ENCODE measurements at regions not wholly inside any gene's neighbourhood (a gene's known extent, or its start where the extent isn't known, plus 50 kb on each side); places are given as distances from the start of the nearest gene placed in this dataset.
A peak's percentile ranks its signal among the peaks of the same experiment; 100 is the strongest.
"Not testable (repeated sequence)": the region's sequence is repeated elsewhere in the genome, so short reads cannot be mapped to it uniquely, and the experiment has no call there.

DNA sequence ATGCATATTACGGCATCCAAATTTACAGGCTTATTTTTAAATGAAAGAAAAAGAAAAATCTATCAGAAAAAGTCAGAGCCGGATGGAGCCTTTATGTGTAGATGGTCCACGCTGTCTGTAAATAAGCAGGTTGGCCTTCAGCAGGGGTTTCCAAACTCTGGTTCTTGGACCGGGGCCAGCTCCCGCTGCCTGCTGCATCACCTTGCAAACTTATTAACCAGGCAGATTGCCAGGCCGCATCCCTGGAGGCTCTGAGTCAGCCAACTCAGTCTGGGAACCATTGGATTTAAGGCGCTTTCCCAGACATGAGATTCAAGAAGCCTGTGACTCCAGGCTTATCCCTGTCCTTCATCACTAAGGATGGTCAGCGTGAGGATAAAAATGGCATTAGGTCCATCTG lies 212.4 kb downstream of the OPA1 start:
- DNase-seq = peak; percentile 71

GRCh38 chr3:193808317-193808716 lies 215.3 kb downstream of the OPA1 start:
- DNase-seq = no peak

DNA sequence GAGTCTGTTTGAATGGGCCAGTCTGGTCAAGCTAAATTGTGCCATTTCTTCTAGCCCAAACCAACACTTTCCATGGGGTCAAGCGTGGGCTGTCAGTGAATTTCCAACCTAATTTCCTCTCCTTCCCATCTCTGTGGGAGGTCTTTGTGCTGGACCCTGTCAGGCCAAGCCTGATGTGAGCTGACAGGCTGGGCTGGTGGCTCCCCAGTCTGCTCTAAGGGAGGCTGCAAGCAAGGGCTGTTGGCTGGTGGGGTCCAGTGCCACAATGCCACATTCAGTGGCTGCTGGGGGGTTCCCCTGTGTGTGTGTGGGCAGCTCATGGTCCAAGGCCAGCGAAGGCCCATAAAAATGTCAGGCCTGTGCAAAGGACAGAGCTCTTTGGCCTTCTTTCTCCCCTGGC lies 216.1 kb downstream of the OPA1 start:
- no peak for DNase-seq

DNA sequence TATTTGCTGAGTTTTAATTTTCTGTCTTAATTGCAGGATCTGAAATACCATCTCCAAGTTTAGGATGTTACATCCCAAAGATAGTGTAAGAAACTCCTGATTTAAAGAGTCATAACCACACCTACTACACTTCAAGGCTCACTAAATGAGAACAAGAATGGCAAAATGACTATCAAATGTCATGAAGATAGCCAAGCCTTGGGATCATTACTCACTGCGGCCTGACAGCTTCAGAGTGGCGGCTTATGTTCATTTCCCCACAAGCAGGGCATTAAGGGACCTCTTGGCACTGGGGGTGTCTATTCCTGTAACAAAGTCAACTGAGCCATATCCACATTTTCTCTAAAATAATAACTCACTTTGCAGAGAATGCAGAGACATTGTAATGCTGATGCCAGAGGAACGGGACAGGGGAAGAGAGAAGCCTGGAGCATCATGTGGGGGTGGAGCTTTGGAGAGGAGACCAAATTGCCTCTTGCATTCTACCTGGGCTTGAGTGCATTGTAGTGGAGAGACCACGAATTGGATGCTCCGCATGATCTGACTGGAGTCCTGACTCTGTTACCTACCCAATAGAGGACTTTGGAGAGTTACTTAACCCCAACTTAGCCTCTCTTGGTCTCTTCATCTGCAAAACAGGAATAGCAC lies 219.2 kb downstream of the OPA1 start:
- no peak for DNase-seq

GRCh38 chr3:193812791-193813500 lies 219.9 kb downstream of the OPA1 start:
- no peak for DNase-seq

GRCh38 chr3:193813501-193813830 lies 220.5 kb downstream of the OPA1 start:
- DNase-seq = no peak

- DNase-seq = no peak
Measured at GRCh38 chr3:193814166-193814892, 221.3 kb downstream of the OPA1 start.

GRCh38 chr3:193815246-193816027 lies 222.4 kb downstream of the OPA1 start:
- no peak for DNase-seq

DNA sequence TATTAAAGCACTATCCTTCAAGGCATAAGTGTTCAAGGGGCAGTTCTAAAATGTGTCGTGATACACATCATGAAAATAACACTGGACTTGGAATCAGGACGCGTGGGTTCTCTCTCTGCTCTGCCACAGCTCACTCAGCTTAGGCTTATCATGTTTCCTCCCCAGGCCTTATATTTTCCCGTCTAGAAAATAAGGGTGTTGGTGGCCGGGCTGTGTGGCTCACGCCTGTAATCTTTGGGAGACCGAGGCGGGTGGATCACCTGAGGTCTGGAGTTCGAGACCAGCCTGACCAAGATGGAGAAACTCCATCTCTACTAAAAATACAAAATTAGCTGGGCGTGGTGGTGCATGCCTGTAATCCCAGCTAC lies 223.0 kb downstream of the OPA1 start:
- no peak for DNase-seq

DNA sequence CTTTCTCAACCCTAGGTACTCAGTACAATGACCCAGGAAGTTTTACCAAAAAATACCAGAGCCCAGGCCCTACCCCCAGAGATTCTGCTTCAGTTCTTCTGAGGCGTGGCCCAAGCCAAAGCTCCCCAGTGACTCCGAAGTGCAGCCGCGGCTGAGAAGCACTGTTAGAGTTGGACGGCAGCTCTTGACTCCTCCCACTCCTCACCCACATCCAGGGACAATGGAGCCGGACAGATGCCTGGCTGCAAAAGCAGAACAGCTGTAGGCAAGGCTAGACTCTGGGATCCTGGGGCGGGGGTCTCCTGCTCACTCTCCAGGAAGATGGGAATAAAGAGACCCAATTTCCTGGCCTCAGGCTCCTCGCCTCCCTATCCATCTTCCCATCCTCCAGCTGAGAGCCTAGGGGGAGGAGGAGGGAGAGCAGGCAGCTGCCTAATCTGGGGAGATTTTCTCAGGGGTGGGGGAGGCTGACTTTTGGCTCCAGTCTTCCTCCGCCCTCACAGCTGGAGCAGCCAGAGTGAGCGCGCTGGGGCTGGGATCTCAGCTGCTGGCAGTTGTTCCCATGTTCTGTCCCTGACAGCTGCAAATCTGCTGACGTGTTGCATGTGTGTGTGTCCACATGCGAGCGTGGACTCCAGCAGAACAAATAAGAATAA lies 223.8 kb downstream of the OPA1 start:
- DNase-seq = peak; percentile 66

DNA sequence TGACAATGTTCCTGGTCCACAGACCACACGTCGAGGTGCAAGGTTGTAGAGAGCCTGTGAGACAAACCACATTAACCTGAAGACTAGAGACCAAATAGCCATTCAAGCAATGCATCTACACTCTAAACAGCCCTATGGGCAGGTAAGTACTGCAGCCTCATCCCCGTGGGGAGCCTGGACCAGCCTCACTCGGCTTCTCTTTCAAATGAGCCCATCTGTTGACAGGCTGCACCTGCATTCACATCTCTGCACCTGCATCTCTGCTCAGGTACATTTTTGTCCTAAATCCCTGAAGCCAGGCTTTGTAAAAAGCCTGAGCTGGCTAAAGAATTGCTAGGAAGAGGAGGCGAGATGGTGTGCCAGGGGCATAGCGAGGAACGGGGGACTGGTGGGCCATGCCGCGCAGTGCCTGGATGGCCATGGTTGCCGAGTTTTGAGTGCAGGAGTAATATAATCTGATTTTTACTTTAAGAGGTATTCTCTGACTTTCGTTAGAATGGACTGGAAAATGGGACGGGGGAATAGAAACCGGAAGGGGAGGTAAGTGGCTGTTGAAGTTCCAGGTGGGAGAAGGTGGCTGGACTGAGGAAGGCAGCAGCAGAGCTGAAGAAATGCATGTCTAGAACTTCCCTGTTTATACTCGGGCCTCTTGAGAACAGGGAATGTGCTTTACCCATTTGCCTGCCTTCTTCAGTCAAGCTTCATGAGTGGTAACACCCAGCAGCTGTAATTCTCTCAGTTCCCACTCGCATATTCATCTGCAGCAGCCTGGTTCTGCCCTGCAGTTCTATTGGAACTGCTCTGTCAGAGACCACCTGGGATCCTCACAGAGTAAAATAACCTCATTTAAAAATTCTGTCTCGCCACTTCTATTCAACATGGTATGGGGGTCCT lies 226.4 kb downstream of the OPA1 start:
- DNase-seq = no peak

- no peak for DNase-seq
Measured at GRCh38 chr3:193821151-193821668, 228.2 kb downstream of the OPA1 start.

GRCh38 chr3:193822492-193823212 lies 229.6 kb downstream of the OPA1 start:
- DNase-seq = no peak

DNA sequence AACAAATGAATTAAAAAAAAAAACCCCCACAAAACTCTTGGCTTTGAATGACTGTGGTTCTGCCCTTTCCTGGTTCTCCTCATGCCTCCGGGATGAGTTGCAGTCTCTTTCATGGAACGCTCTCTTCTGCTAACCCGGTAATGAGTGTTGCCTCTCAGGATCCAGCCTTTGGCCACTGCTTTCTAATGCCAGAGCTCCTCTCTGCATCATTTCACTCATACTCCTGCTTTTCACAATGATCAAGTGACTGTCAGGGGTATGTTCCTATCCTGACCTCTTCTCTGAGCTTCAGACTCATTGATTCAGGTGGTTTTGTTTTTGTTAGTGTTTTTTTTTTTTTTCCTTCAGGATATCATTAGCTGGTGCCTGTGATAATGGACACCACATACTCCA lies 230.2 kb downstream of the OPA1 start:
- not testable (repeated sequence) for DNase-seq

GRCh38 chr3:193824365-193824764 lies 231.4 kb downstream of the OPA1 start:
- DNase-seq = no peak

DNA sequence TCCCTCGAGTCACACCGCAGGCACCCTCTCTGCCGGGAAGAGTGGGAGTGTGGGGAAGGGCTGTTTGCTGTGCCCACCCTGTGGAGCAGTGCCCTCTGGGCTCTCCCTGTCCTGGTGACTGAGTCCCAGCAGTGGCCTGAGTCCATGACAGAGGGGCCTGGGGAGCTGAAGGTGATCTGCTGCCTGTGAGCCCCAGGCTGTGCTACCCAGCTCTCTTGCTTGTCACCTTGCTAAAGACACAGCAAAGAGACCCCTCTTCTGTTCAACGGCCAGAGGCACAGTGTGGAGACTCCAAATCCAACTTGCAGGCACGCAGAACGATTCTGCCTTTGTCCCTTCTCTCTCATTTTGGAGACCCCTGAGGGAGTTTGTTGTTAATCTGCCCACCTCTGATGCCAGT lies 232.6 kb downstream of the OPA1 start:
- DNase-seq = no peak

- peak; percentile 39 for DNase-seq
Measured at GRCh38 chr3:193826159-193826795, 233.3 kb downstream of the OPA1 start.

- peak; percentile 20 for DNase-seq
Measured at GRCh38 chr3:193827040-193827669, 234.1 kb downstream of the OPA1 start.

DNA sequence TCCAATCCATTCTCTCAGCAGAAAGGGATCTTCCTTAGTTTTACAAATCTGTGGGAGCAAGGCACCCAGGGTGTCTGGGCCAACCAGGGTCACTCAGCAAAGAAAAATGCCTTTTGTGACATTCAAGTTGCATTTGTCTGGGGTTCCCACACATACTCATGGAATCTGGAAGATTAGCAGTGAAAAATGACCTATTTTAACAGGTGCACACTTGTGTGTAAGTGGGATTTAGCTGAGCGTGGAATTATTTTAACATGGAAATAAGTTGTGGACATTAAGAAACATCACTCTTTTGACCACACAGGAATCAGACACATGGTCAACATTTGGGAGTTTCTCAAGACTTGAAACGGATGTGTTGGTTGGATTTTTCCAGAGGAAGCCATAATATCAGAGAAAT lies 234.9 kb downstream of the OPA1 start:
- DNase-seq = no peak

DNA sequence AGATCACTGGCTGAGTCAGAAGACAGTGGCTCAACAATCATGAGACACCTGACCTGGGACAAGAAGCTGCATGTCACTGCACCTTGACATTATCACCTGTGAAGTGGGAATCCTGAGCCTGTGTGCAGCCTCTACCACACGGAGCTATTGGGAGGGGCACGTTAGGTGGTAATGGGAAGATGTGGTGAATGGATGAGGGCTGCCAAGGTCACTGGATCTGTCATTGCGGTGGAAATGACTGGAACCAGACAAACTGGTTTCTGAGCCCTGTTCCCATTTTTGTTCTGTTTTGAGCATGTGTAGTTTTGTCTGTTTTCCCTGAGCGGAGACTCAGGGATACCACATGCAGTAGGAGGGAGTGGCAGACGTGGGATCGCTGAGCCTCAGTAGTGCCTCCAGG lies 235.5 kb downstream of the OPA1 start:
- peak; percentile 55 for DNase-seq

Data from NCI-H2029 (cell line).